HUES64 (cell line): ENCODE measurements at regions not wholly inside any gene's neighbourhood (a gene's known extent, or its start where the extent isn't known, plus 50 kb on each side); places are given as distances from the start of the nearest gene placed in this dataset.

ENCODE experiments used
- H3K27ac ChIP-seq: 2 replicates; pipeline ENCODE4 v1.7.0; 2013; ENCODE audit warnings: low read depth, low read length, inconsistent platforms
- H3K27me3 ChIP-seq: 2 replicates; pipeline ENCODE4 v1.6.1; 2013; ENCODE audit warnings: mild to moderate bottlenecking, low read length; ENCODE audit not compliant: insufficient read depth
- H3K36me3 ChIP-seq: 2 replicates; pipeline ENCODE4 v1.6.1; 2013; ENCODE audit warnings: mild to moderate bottlenecking, low read length; ENCODE audit not compliant: insufficient read depth
- H3K4me1 ChIP-seq: 2 replicates; pipeline ENCODE4 v1.6.1; 2013; ENCODE audit warnings: mild to moderate bottlenecking, low read length, moderate library complexity; ENCODE audit not compliant: insufficient read depth
- H3K4me3 ChIP-seq: 2 replicates; pipeline ENCODE4 v1.5.1; 2013; ENCODE audit warnings: mild to moderate bottlenecking, low read length, moderate library complexity
- H3K9ac ChIP-seq: 2 replicates; pipeline ENCODE4 v1.6.1; 2013; ENCODE audit warnings: mild to moderate bottlenecking, low read depth, low read length
- H3K9me3 ChIP-seq: 2 replicates; pipeline ENCODE4 v1.6.1; 2013; ENCODE audit warnings: low read depth, low read length; ENCODE audit not compliant: insufficient read depth
- WGBS: fragments of 150-250, 120-280 bp; methylation state at CpG from one replicate; pipeline ENCODE4 v1.1.7; 2013; ENCODE audit warnings: missing lambda C conversion rate; 5-methylcytosine and 5-hydroxymethylcytosine counted together

- 85% methylated on average over 4 of the region's 4 CpGs for WGBS
- Histone ChIP-seq H3K27me3 (no peaks in the 10 kb centered on the region), H3K27ac (no peak overlapping the region), H3K4me3 (no peak overlapping the region), H3K9ac (no peak overlapping the region), H3K36me3 (no peaks in the 10 kb centered on the region), H3K9me3 (0 out of 2 replicates have a peak, but pooled peaks cover 3% of the 10 kb centered on the region), H3K4me1 (peaks cover 6% of the 10 kb centered on the region; the same call in 1 of the 2 replicates)
Measured at GRCh38 chr10:125554753-125555152, 128.2 kb downstream of the TEX36 start.

DNA sequence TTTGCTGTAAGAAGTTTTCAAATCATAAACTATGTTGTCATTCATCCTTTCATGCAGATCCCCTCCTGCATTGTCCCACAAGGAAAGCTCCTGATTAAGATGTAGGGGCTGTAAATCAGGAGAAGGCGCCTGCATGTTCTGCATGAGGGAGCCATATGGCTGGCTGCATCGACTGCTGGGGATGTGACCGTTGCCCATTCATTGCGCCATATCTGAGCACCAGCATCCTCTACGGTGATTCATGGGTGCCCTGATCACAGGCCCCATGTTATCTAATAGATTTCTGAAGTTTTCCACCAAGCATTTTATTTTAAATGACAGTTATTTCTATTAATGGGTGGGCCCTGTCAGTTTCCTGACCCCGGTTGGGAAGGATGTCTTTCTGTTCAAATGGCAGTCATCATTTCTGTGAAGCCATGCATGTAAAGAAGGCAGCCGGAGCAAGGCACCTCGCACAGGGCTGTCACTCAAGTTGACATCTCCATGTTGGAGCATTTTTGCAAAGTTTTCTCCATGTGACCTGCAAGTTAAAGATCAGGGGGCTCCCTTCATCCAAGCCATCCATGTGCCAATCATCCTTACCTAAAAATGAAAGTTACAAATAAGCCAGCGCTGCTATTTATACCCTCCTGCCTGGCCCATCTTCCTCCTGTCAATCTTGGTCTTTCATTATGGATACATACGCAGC lies 128.8 kb downstream of the TEX36 start:
- 95% methylated on average over 10 of the region's 10 CpGs for WGBS
- H3K36me3 ChIP-seq = no peaks in the 10 kb centered on the region
- H3K27me3 ChIP-seq = no peaks in the 10 kb centered on the region
- no peak overlapping the region for H3K4me3 ChIP-seq
- H3K9ac ChIP-seq = no peak overlapping the region
- H3K27ac ChIP-seq = no peak overlapping the region
- 0 out of 2 replicates have a peak, but pooled peaks cover 3% of the 10 kb centered on the region for H3K9me3 ChIP-seq
- peaks cover 6% of the 10 kb centered on the region; the same call in 1 of the 2 replicates for H3K4me1 ChIP-seq

GRCh38 chr10:125553091-125553490 lies 129.9 kb downstream of the TEX36 start:
- WGBS = 95% methylated on average over 2 of the region's 2 CpGs
- no peak overlapping the region for H3K4me3 ChIP-seq
- H3K4me1 ChIP-seq = peaks cover 6% of the 10 kb centered on the region; the same call in 1 of the 2 replicates
- H3K27ac ChIP-seq = no peak overlapping the region
- 0 out of 2 replicates have a peak, but pooled peaks cover 3% of the 10 kb centered on the region for H3K9me3 ChIP-seq
- no peaks in the 10 kb centered on the region for H3K36me3 ChIP-seq
- no peak overlapping the region for H3K9ac ChIP-seq
- no peaks in the 10 kb centered on the region for H3K27me3 ChIP-seq

DNA sequence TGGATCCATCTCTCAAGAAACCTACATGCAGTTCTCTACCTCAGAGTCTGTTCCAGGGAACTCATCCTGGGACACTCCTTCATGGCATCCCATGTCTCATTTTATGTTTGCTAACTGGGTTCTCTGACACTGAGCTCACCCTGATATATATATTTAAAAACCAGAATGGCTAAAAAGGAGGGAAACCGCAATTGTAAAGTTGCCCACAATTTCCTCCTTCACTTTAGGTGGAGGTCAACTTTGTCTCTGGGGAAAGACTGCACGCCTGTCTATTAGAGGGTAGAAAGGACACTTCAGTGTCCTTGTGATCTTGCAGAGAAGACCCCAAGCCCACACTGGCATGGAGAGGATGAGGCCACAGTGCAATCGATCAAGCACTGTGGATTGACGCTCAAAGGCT lies 131.7 kb downstream of the TEX36 start:
- 0 out of 2 replicates have a peak, but pooled peaks cover 3% of the 10 kb centered on the region for H3K9me3 ChIP-seq
- H3K27ac ChIP-seq = no peak overlapping the region
- 98% methylated on average over 4 of the region's 4 CpGs for WGBS
- H3K9ac ChIP-seq = no peak overlapping the region
- peaks cover 6% of the 10 kb centered on the region; the same call in 1 of the 2 replicates for H3K4me1 ChIP-seq
- H3K27me3 ChIP-seq = no peaks in the 10 kb centered on the region
- H3K4me3 ChIP-seq = no peak overlapping the region
- no peaks in the 10 kb centered on the region for H3K36me3 ChIP-seq

DNA sequence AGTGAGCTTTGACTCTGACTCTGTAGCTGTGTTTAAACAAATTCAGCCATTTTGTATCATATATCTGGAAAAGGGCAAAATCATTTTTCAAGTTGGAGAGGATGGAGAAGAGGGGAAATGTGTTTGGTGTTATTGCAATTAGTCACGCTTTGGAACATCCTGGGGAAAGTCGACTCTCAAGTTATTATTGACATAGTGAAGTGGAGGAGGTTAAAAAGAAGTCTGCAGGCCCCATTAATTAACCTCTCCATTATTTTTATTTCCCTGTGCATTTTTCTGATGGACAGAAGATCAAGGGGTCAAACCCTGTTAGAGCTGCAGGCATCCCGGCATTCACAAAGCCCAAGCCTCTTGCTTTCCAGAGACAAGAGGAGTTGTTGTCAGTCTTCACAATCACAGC lies 132.6 kb downstream of the TEX36 start:
- WGBS = 85% methylated on average over 3 of the region's 3 CpGs
- Histone ChIP-seq H3K4me1 (peaks cover 10% of the 10 kb centered on the region), H3K36me3 (no peaks in the 10 kb centered on the region), H3K9me3 (0 out of 2 replicates have a peak, but pooled peaks cover 3% of the 10 kb centered on the region), H3K27ac (no peak overlapping the region), H3K4me3 (no peak overlapping the region), H3K27me3 (no peaks in the 10 kb centered on the region), H3K9ac (no peak overlapping the region)

- peaks cover 7% of the 10 kb centered on the region; the same call in 1 of the 2 replicates for H3K4me1 ChIP-seq
- no peak overlapping the region for H3K9ac ChIP-seq
- no peak overlapping the region for H3K4me3 ChIP-seq
- H3K9me3 ChIP-seq = 0 out of 2 replicates have a peak, but pooled peaks cover 3% of the 10 kb centered on the region
- H3K27ac ChIP-seq = no peak overlapping the region
- H3K27me3 ChIP-seq = no peaks in the 10 kb centered on the region
- H3K36me3 ChIP-seq = no peaks in the 10 kb centered on the region
- 93% methylated on average over 7 of the region's 7 CpGs for WGBS
Measured at GRCh38 chr10:125549653-125550052, 133.3 kb downstream of the TEX36 start.

GRCh38 chr10:125548878-125549277 lies 134.1 kb downstream of the TEX36 start:
- peaks cover 7% of the 10 kb centered on the region; the same call in 1 of the 2 replicates for H3K4me1 ChIP-seq
- no peaks in the 10 kb centered on the region for H3K27me3 ChIP-seq
- H3K9ac ChIP-seq = no peak overlapping the region
- 95% methylated on average over 7 of the region's 7 CpGs for WGBS
- no peak overlapping the region for H3K27ac ChIP-seq
- no peaks in the 10 kb centered on the region for H3K36me3 ChIP-seq
- 0 out of 2 replicates have a peak, but pooled peaks cover 3% of the 10 kb centered on the region for H3K9me3 ChIP-seq
- H3K4me3 ChIP-seq = no peak overlapping the region

- Histone ChIP-seq H3K36me3 (no peaks in the 10 kb centered on the region), H3K27me3 (no peaks in the 10 kb centered on the region), H3K4me1 (peaks cover 7% of the 10 kb centered on the region; the same call in 1 of the 2 replicates), H3K4me3 (no peak overlapping the region), H3K27ac (no peak overlapping the region), H3K9me3 (0 out of 2 replicates have a peak, but pooled peaks cover 3% of the 10 kb centered on the region), H3K9ac (no peak overlapping the region)
- 98% methylated on average over 4 of the region's 4 CpGs for WGBS
Measured at GRCh38 chr10:125548356-125548755, 134.6 kb downstream of the TEX36 start.

DNA sequence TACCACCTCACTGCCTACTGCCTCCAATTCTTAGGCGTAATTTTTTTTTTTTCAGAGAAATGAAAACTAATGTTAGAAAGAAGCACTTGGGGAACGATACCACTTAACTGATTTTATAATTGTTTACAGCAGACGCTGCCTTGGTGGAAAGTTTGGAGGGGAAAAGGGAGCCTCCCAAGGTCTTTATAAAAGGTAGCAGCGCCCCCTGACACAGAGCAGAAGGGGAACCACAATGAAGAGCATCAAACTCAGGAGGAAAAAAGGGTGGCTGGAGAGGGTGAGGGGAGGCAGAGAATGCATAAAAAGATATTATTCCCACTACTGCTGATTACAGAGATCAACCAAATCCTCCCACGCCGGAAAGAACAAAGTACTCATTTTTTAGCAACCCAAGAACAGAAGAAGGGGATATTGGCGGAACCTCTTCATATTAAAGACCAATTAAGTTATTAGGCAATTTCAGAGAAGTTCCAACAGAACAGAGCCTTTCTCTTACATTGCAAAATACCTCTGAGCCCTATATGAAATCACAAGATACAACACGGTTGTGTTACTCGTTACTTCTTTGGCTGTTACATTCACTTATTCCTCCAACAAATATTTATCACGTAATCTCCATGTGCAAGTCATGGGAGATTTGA lies 135.8 kb downstream of the TEX36 start:
- peaks cover 7% of the 10 kb centered on the region; the same call in 1 of the 2 replicates for H3K4me1 ChIP-seq
- 96% methylated on average over 10 of the region's 10 CpGs for WGBS
- H3K27me3 ChIP-seq = no peaks in the 10 kb centered on the region
- H3K4me3 ChIP-seq = no peak overlapping the region
- no peak overlapping the region for H3K9ac ChIP-seq
- H3K9me3 ChIP-seq = no peaks in the 10 kb centered on the region
- H3K27ac ChIP-seq = no peak overlapping the region
- no peaks in the 10 kb centered on the region for H3K36me3 ChIP-seq

- Histone ChIP-seq H3K27me3 (no peaks in the 10 kb centered on the region), H3K9me3 (no peaks in the 10 kb centered on the region), H3K9ac (no peak overlapping the region), H3K4me3 (no peak overlapping the region), H3K36me3 (no peaks in the 10 kb centered on the region), H3K4me1 (peaks cover 7% of the 10 kb centered on the region; the same call in 1 of the 2 replicates), H3K27ac (no peak overlapping the region)
- WGBS = 93% methylated on average over 10 of the region's 10 CpGs
Measured at GRCh38 chr10:125543796-125544195, 139.2 kb downstream of the TEX36 start.

GRCh38 chr10:125538947-125539731 lies 143.8 kb downstream of the TEX36 start:
- Histone ChIP-seq H3K4me1 (no peaks in the 10 kb centered on the region), H3K27me3 (no peaks in the 10 kb centered on the region), H3K36me3 (no peaks in the 10 kb centered on the region), H3K9ac (no peak overlapping the region), H3K9me3 (no peaks in the 10 kb centered on the region), H3K27ac (no peak overlapping the region), H3K4me3 (no peak overlapping the region)
- 89% methylated on average over 13 of the region's 13 CpGs for WGBS
